CD4-positive, alpha-beta T cell (primary cell): ENCODE measurements at regions not wholly inside any gene's neighbourhood (a gene's known extent, or its start where the extent isn't known, plus 50 kb on each side); places are given as distances from the start of the nearest gene placed in this dataset.

ENCODE experiments used
- ATAC-seq: fragments of 200-7000 bp; cut with Tn5 transposase; one replicate; pipeline ENCODE4 v1.10.0; 2022; ENCODE audit warnings: mild to moderate bottlenecking; ENCODE audit not compliant: poor library complexity
- CTCF ChIA-PET: fragments of 350-600 bp; sonication (Branson Sonifier 250); formaldehyde crosslinking; loops from one replicate; lab custom pipeline; 2021; ENCODE audit warnings: antibody characterized with exemption, inconsistent platforms; lab: Charles Lee
- POLR2A ChIA-PET: fragments of 350-600 bp; sonication (Branson Sonifier 250); formaldehyde crosslinking; loops from one replicate; lab custom pipeline; 2021; ENCODE audit warnings: antibody characterized with exemption, inconsistent platforms; lab: Charles Lee
- DNase-seq, 14 experiments: peaks; one replicate each; pipeline ENCODE4 v3.0.0-alpha.2; 2013 to 2020; ENCODE audit warnings: mixed read lengths in 2 of 14
- H3K27ac ChIP-seq, 2 donors: one replicate each; pipeline versions ENCODE4 v1.5.1 to v1.7.0; 2013; ENCODE audit warnings: low read length in 2 of 2, low read depth in 1 of 2, mild to moderate bottlenecking in 1 of 2
- H3K27me3 ChIP-seq, 2 experiments: 1 replicate in 1 of 2; 2 replicates in 1 of 2; pipeline versions ENCODE4 v1.6.1 to v1.7.0; 2013; ENCODE audit warnings: low read length in 2 of 2, control low read depth in 1 of 2, mild to moderate bottlenecking in 1 of 2, moderate library complexity in 1 of 2; ENCODE audit not compliant: insufficient read depth in 2 of 2, control insufficient read depth in 1 of 2
- H3K36me3 ChIP-seq: one replicate; pipeline ENCODE4 v1.6.1; 2013; ENCODE audit warnings: low read length, control low read depth; ENCODE audit not compliant: insufficient read depth
- H3K4me1 ChIP-seq: one replicate; pipeline ENCODE4 v1.6.1; 2013; ENCODE audit warnings: low read length, control low read depth; ENCODE audit not compliant: insufficient read depth
- H3K4me3 ChIP-seq: one replicate; pipeline ENCODE4 v1.5.1; 2013; ENCODE audit warnings: mild to moderate bottlenecking, low read length, moderate library complexity
- H3K9me3 ChIP-seq, 2 experiments: 1 replicate in 1 of 2; 2 replicates in 1 of 2; pipeline versions ENCODE4 v1.6.1 to v1.7.0; 2013; ENCODE audit warnings: low read length in 2 of 2, mild to moderate bottlenecking in 2 of 2, control low read depth in 1 of 2, moderate library complexity in 1 of 2; ENCODE audit not compliant: control insufficient read depth in 1 of 2, insufficient read depth in 1 of 2
- H3K27ac Mint-ChIP-seq: one replicate; pipeline ENCODE4 v1.8.0; 2020; ENCODE audit warnings: mixed read lengths
- H3K27me3 Mint-ChIP-seq: one replicate; pipeline ENCODE4 v1.8.0; 2021; ENCODE audit warnings: mixed read lengths
- H3K36me3 Mint-ChIP-seq: one replicate; pipeline ENCODE4 v1.8.0; 2021; ENCODE audit warnings: low read depth, mixed read lengths
- H3K4me1 Mint-ChIP-seq: one replicate; pipeline ENCODE4 v1.8.0; 2021; ENCODE audit warnings: low read depth, mixed read lengths
- H3K4me3 Mint-ChIP-seq: one replicate; pipeline ENCODE4 v1.8.0; 2020; ENCODE audit warnings: mild to moderate bottlenecking, mixed read lengths
- H3K9me3 Mint-ChIP-seq: one replicate; pipeline ENCODE4 v1.8.0; 2020; ENCODE audit warnings: mixed read lengths
- intact Hi-C, 2 experiments: fragments of 100-400 bp; cut with DNase I in 1 of 2; cut with micrococcal nuclease in 1 of 2; formaldehyde crosslinking; loops; one replicate each; pipeline versions ENCODE4 v1.15.1 to v1.9.0; 2023 to 2025; cut with DNase I, micrococcal nuclease
- TF ChIP-seq, protein P1 (sequence below): fragments of 200-600 bp; IDR thresholded peaks from one replicate; pipeline ENCODE4 v1.8.0; 2022; ENCODE audit warnings: antibody characterized with exemption, mild to moderate bottlenecking

DNA sequence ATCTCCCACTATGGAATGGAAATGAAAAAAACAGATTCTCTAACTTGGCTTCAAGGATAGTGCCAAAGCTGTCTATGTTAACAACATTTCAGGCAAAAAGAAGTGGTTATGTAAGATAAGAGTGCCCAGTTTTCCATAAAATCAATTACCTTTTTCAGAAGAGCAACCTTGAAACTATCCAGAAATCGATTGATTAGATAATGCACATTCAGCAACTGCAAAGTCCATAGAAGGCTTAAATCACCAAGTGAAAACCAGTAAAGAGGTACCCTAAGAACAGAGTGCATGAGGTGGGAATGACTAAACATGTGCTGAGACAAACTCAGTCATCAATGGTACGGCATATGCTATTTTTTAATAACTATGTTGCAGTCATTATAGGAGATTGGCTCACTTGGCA, 71.9 kb upstream of the TNKS2 start:
- H3K36me3 Mint-ChIP-seq, result no peaks in the 10 kb centered on the region
- CTCF ChIA-PET, result interaction anchor here (0.9 kb wide), 1 partner anchor 18 kb away, joined by 4 read pairs; no protein-coding TSS in a partner anchor
- peaks cover under 1% of the 10 kb centered on the region for H3K27me3 Mint-ChIP-seq
- TF ChIP-seq, protein P1, sequence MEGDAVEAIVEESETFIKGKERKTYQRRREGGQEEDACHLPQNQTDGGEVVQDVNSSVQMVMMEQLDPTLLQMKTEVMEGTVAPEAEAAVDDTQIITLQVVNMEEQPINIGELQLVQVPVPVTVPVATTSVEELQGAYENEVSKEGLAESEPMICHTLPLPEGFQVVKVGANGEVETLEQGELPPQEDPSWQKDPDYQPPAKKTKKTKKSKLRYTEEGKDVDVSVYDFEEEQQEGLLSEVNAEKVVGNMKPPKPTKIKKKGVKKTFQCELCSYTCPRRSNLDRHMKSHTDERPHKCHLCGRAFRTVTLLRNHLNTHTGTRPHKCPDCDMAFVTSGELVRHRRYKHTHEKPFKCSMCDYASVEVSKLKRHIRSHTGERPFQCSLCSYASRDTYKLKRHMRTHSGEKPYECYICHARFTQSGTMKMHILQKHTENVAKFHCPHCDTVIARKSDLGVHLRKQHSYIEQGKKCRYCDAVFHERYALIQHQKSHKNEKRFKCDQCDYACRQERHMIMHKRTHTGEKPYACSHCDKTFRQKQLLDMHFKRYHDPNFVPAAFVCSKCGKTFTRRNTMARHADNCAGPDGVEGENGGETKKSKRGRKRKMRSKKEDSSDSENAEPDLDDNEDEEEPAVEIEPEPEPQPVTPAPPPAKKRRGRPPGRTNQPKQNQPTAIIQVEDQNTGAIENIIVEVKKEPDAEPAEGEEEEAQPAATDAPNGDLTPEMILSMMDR, result no peak
- no peak overlapping the region for H3K4me3 Mint-ChIP-seq
- intact Hi-C loops, result no loop called here
- H3K4me1 Mint-ChIP-seq, result no peaks in the 10 kb centered on the region
- POLR2A ChIA-PET, result no interaction called here
- H3K4me3 ChIP-seq, result no peak overlapping the region
- ATAC-seq, result no peak
- H3K9me3 Mint-ChIP-seq, result no peaks in the 10 kb centered on the region
- DNase-seq, result no peak
- no peak overlapping the region for H3K27ac Mint-ChIP-seq
- H3K4me1 ChIP-seq, result no peaks in the 10 kb centered on the region
- peaks cover 0 to 3% of the 10 kb centered on the region in 2 experiments for H3K9me3 ChIP-seq
- peaks cover 0 to 3% of the 10 kb centered on the region in 2 experiments for H3K27me3 ChIP-seq
- H3K27ac ChIP-seq, result no peak overlapping the region
- H3K36me3 ChIP-seq, result no peaks in the 10 kb centered on the region

DNA sequence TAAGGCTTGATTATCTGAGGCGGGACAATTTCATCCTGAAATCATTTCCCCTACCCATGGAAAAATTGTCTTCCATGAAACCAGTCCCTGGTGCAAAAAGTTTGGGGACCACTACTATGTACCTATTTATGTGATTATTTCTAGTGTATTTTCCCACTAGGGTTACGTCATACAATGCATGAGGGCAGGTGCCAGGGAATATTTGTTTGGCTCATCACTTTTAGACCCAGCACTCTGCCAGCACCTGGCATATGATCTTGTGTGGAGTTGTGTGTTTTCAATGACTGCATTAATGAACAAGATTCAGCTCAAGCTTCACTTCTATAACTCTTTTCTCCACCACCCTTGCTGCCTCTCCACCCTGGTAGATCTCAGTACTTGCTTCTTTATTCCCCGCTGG, 73.3 kb upstream of the TNKS2 start:
- ATAC-seq, result no peak
- no peak overlapping the region for H3K4me3 Mint-ChIP-seq
- Histone ChIP-seq H3K27ac (no peak overlapping the region), H3K4me3 (no peak overlapping the region), H3K27me3 (peaks cover 0 to 3% of the 10 kb centered on the region in 2 experiments), H3K4me1 (no peaks in the 10 kb centered on the region), H3K36me3 (no peaks in the 10 kb centered on the region), H3K9me3 (peaks cover 0 to 3% of the 10 kb centered on the region in 2 experiments)
- peaks cover 4% of the 10 kb centered on the region for H3K27me3 Mint-ChIP-seq
- TF ChIP-seq, protein P1, result no peak
- ChIA-PET POLR2A (no interaction called here), CTCF (no interaction called here)
- no peak overlapping the region for H3K27ac Mint-ChIP-seq
- intact Hi-C loops, result no loop called here
- no peaks in the 10 kb centered on the region for H3K9me3 Mint-ChIP-seq
- DNase-seq, result no peak
- no peaks in the 10 kb centered on the region for H3K4me1 Mint-ChIP-seq
- H3K36me3 Mint-ChIP-seq, result no peaks in the 10 kb centered on the region

- Histone ChIP-seq H3K36me3 (no peaks in the 10 kb centered on the region), H3K27ac (no peak overlapping the region), H3K4me3 (no peak overlapping the region), H3K4me1 (no peaks in the 10 kb centered on the region), H3K9me3 (no peaks in the 10 kb centered on the region), H3K27me3 (peaks cover 7 to 12% of the 10 kb centered on the region in 2 experiments)
- ATAC-seq (no peak), DNase-seq (no peak)
- Mint-ChIP-seq H3K27ac (no peak overlapping the region), H3K4me3 (no peak overlapping the region), H3K4me1 (no peaks in the 10 kb centered on the region), H3K27me3 (peaks cover 52% of the 10 kb centered on the region), H3K36me3 (no peaks in the 10 kb centered on the region), H3K9me3 (no peaks in the 10 kb centered on the region)
- intact Hi-C loops, result loop anchor here in 1 of 2 experiments (10.0 kb wide), 1 partner anchor 639 kb away; no protein-coding TSS in a partner anchor
- CTCF ChIA-PET, result no interaction called here
- TF ChIP-seq, protein P1, result no peak
- POLR2A ChIA-PET, result no interaction called here
Observed at GRCh38 chr10:91713461-91714072, 80.7 kb upstream of the PPP1R3C start.
